HG03439 (cell line): ENCODE measurements at regions not wholly inside any gene's neighbourhood (a gene's known extent, or its start where the extent isn't known, plus 50 kb on each side); places are given as distances from the start of the nearest gene placed in this dataset.

Experiments
- ATAC-seq: cut with Tn5 transposase; IDR thresholded peaks from one replicate; pipeline ENCODE4 v1.9.1; 2021; ENCODE audit warnings: mild to moderate bottlenecking, moderate library complexity; ENCODE audit not compliant: unreplicated experiment

DNA sequence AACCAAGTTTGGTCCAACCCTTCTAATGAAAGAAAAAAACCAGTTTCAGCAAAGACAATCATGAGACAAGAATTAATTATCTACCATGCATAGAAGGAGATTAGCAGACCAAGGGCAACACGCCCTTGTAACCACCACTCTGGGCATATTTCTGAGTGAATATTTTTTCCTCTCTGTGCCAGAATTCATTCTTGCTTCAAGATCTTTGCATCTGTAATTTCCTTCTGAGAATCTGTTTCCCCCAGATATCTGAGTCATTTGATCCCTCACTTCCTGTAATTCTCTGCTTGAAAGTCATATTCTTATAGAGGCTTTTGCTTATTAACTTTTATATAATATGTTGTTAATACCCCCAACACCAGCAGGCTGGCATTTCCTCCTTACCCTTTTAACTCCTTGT is 243.7 kb downstream of the SLC16A7 start:
- no peak for ATAC-seq

DNA sequence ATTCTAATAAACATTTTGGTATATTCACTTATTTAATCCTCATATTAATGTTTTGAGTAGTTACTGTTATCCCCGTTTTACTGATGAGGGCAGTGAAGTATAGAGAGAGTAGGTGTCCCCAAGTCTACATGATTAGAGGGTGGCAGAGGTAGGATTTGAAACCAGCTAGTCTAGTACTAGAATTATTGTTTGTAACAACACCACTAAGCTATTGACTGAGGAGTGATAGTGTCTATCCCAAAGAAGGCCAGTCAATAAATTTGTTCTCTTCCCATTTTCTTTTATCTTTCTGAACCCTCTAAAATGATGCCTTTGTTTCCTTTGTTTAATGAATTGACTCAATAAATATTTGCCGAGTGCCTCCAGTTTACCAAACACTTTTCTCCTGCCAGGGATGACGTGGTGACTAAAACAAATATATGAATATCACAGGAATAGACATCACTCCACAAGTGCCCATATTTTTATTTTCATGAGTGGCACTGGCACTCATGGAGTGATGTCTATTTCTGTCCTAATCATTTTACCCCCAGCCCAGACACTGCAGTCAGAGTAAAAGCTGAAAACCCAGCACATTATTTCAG is 247.5 kb downstream of the SLC16A7 start:
- ATAC-seq: no peak

DNA sequence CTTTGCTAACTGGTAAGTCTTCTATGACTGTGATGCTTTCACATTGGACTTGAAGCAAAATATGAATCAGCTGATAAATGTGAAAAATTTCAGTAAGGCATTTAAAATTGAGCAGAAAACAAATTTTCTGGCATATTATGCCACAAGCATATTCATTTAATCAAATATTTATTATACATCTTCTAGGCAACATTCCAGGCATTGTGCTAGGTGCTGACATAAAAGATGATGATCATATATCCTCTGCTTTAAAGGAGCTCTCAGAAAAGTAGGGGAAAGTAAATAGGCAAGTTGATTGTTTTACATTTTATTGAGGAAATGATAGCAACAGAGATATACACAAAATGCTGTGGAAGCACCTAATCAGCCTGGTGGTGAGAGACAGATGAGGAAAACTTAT is 248.9 kb downstream of the SLC16A7 start:
- ATAC-seq: no peak

DNA sequence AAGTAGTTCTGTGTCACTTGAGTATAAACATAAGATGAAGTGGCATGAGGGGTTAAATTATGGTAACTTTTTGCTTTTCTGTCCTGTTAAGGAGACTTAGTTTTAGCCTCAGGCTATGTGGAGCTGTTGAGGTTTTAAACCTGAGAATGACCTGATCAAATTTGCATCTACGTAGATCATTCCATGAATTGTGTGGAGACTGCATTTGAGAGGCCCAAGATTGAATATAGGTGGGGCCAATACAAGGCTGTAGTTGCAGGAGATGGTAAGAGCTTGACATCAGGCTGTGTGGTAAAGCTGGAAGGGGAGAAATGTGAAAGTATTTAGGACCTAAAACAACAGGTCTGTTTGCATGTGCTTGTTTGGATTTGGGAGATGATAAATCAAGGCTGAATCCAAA is 249.5 kb downstream of the SLC16A7 start:
- no peak for ATAC-seq

DNA sequence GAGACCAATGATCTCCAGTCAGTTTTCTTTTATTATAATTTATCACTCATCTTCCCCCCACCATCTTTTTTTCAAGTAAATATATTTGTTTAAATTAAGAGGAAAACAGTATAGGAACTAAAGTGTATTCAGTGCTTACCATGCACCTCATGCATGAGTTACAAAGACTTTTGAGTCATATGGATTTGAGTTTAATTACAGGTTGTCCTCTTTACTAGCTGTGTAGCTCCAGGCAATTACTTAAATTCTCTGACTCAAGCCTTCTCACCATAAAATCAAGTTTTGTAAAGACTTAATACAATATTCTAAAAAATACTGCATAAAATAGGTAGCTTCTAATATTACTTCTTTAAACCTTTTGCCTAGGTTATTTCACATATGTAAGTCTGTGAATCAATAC is 251.3 kb downstream of the SLC16A7 start:
- ATAC-seq: no peak

DNA sequence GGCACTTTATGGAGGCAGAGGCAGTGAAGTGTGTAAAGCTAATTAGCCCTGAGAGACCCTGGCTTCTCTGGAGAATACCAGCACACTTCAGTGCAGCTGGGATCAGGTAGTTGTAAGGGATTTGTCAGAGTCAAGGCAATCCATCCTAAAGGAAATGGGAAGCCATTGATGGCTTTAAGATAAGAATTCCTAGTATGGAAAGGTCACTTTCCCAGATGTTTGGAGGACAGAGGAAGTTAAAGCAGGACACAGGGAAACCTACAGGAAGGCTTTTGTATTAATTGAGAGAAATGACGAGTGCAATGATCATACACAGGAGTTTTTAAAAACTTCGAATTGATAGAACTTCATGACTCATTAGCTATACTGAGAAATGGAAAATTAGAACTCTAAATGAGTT is 254.4 kb downstream of the SLC16A7 start:
- ATAC-seq: no peak

DNA sequence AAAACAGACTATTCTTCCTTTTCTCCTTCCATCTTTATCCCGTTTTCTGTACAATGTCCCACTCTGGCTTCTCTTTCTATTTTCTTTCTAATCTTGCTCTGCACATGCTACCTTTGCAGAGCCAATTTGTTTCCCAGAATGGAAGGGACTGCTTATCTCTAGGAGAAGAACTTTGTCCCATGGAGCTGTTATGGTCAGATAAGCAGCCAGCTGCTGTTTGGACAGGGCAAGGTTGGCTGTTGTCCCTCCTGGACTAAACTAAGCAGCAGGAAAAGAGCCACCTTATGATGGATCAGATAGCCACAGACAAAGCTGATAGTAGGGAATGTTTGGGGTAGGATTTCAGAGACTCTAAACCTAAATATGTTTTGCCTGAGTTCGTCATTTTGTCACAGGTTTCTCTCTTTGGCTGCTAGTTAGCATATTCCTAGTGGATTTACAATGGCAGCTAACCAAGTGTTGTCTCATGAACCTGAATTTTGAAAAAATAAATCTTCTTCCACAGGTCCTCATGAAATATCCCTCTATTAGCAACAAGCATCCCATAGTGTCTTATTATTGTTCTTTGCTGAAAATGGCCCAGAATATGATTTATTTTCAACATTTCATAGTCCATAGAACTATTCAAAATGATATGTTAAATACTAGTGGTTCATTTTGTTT is 262.8 kb downstream of the SLC16A7 start:
- no peak for ATAC-seq

DNA sequence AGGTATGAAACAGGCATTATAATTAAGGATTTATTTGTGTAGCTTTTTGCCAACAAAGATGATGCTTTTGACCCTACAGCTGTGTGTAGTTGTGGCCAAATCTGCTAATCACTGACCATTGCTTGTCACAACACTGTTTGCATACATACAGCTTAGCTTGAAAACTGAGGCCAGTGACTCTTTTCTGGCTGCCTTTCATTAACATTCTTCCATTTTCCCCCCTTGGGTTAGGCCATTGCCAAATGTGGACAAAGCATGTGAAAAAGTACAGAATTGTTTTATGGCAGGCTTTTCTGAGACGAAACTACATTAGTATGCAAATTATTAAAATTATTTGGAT is 263.3 kb downstream of the SLC16A7 start:
- no peak for ATAC-seq

DNA sequence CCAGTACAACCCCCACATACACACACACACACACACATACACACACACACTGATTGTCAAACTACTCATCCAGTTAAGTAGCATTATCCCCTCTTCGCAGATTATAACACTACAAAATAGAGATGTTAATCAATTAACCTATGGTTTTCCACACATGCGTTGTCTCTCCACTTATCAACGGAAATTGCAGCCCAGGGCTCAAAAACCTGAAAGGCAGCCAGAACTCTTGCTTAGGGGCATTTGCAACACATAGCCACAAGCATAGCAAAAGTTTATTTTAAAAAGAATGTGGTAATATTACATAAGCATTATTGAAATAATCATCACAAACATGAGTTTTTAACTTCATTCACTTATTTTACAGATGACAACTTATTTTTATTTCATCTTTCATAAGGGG is 265.8 kb downstream of the SLC16A7 start:
- ATAC-seq: no peak

DNA sequence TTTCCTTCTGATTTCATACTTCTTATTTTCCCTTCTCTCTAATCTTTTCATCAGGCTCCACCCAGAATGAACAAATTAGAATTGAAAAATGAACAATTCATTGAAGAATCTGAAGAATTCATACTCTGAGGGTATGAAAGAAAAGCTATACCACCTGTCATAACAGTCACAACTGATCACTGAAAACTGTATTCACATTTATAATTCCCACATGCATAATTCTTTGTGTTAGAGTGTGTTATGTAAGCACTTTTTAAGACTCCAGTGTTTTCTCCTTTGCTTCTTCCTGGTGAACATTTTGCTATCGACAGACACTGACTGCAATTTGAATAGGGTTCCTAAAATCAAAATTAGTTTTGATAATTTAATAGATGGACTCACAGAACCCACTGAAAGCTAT is 271.2 kb downstream of the SLC16A7 start:
- ATAC-seq: no peak

DNA sequence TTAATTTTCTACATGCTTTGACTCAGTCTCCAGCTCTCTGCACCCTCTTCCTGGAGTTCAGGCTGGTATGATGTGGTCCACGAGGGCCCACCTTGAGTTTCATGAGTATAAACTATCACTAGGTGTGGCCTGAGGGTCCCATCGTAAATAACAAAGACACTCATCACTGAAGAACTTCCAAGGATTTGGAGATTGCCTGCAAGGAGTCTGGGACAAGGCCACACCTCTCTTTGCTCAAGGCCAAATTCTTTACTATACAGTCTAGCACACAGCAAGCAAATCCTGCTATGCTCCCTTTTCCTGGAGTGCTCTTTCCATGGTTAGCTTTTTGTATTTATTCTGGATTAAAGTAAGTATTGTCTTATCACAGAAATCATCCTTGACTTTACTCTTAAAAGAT is 271.9 kb downstream of the SLC16A7 start:
- ATAC-seq: no peak

DNA sequence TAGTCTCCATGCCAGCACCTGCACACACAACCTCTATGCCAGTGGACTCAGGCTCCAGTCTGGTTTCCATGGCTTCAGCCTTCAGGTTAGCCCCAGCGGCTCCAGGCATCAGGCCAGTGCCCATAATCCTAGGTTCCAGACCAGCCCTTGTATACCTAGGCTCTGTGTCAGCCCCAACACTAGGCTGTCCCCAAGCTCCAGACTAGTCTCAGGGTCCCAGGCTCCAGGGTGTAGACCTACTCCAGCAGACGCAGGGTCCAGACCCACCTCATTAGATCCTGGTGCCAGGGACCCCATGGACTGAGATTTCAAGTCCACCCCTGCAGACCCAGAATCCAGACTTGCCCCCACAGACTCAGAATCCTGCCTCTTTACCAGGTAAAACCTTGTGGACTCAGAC is 275.9 kb downstream of the SLC16A7 start:
- ATAC-seq: no peak

DNA sequence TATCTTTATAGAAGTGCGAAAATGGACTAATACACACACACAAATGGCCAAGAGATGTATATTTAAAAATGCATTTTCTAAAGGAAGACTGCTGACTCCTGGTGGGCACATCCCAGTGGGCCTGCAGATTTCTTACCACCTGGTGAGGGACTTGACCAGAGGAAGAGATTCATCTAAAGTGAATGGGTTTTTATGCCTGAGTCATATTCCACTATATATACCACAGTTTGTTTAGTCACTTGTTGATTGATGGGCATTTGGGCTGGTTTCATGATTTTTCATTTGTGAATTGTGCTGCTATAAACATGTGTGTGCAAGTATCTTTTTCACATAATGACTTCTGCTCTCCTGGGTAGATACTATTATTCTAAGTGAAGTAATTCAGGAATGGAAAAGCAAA is 277.3 kb downstream of the SLC16A7 start:
- ATAC-seq: no peak

DNA sequence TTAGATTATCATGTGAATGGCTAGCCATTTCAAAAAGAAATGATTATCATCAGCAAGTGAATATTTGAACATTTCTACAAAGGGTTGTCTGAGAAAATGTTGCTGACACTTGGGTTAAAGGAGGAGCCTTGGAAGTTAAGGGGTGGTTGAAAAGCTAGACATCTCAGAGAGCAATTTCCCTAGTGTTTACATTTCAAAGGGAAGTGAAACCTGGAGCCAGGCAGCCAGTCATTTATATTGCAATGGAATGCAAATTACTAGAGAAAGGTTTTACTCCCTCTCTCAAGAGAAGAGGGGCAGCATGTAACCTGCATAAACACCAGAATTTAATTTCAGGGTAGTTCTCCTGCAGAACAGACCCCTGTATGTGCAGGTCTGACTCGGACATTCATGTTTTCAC is 279.0 kb downstream of the SLC16A7 start:
- ATAC-seq: no peak

DNA sequence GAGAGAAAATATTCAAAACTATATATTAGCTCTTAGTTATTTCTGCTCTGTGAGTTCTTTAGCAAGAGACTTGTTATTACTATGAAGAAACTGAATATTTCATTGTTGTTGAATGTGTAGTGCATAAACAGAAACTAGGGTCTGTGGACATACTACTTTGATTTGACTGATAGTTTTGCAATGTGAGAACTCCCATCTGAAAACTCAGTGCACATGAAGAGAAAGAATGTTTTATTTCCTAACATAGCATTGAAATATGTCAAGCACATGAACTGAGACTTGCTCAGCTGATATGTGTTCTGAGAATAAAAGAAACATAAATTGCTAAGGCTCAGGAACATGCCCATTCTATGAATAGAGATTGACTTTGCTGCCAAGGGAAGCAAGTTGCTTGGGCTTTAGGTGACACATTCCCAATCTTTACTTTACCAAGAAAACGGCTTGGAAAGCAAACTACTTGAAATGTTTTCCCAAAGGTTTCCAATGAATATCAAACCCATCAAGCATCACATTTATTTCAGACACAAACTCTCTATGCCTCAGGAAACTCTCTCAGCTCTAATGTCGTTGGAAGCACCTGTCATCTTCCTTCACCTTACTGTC is 290.4 kb downstream of the SLC16A7 start:
- no peak for ATAC-seq

DNA sequence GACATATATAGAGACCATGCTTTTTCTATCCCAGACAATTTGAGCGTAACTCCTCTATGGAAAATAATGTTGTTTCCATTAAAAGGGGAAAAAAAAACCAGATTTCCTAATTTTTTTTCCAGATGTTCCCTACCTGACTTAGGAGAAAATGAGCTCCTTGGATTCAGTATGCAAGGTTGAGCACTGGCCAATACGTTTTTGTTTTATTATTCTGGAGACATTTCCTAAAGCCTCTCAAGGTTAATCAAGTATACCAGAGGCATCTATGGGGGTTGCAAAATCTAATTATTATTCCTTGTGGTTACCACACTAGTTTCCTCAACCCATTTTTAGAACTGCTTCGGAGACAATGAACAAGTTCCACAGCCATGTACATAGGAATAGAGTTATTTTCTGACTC is 291.3 kb downstream of the SLC16A7 start:
- ATAC-seq: no peak

DNA sequence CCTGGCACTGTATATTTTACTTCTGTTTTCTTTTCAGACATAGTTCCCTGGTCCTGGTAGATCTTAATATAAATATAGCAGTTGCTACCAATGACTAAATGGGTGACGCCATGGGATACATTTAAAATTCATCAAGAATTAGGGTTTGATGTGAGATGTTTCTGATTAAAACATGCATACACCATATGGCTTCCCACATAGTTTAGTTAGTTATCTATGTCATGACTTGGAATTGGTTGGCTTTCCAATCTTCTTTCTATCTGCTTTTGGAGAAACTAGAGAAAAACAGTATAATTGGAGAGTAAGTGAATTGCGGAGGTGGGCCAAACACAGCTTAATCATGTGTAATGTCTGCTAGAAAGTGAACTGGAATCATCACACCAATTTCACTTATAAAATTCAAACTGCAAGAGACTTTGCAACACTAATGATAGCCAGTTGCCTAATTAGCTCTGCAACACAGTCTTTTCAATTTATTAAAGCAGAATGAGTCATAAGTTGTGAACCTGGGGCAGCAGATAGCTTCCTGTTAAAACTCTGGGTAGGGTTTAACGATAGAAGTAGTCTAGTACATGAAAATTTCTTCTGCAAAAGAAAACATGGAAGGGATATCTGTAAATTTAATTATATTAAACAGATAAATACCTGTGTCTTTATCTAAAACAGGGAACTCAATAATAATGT is 295.2 kb downstream of the SLC16A7 start:
- ATAC-seq: no peak

DNA sequence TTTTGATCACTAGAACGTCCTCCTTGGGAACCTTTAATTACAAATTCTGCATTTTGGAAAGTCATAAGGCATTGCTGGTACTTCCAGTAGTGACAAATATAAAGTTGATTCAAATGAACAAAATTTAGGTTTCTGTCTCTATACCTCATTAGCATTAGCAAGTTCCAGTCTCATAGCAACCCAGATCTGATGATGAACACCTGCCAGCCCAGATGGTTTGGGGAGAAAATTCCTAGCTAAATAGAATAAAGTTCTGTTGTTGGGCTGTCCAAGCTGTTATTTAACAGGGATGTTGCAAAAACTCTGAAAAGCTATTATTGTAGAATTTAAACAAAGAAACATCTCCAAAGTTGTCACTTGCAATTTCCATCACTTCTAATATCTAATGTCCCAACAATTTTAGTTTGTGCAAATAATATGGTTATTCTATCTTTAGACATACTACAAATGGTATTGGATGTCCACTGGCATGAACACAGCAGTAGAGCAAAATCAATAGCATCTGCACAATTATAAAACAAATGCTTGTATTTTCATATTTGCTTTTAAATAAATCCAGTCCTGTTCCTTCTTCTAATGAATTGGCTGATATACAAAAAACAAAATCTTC is 299.4 kb downstream of the SLC16A7 start:
- no peak for ATAC-seq

DNA sequence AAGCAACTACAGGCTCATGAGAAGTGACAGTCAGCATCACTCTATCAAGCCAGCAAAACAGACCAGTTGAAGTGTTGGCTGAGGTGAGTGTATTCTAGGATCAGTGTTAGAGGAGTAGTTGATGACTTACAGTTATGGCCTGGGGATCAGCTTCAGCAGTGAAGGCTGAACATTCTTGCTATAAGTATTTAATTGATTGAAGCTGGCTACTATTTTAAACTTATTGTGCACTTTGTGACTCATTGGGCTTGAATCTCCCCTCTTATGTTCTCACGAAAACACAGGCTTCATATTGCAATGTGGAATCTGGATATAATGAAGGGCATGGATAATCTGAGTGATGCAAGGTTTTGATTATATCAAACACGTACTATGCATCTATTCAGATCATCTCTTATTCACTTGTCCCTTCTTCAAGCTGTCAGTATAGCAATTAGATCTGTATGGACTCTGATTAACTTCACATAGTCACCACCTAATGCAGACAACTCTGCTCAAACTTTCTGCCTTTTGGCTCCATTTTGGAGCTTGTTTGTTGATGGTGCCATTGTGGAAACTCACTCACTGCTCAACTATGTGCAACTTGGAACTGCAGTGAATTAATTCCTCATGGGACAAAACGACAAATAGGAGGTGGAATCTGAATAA is 309.2 kb downstream of the SLC16A7 start:
- ATAC-seq: no peak

DNA sequence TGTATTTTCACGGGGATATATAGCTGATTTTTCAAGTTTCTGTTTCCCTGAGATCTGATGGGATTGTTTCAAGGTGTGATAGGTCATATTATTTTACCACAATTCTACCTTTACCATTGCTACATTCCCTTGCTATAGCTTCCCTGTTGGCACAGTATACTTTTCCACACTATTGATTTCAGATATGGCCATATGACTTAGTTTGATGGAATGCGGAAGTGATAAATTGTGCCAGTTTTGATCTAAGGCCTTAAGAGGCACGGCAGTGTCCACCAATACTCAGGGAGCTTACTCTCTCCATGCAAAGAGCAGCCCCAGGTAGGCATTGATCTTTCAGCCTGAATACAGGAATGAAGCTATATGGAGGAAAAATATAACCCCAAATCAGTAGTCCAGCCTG is 315.7 kb downstream of the SLC16A7 start:
- no peak for ATAC-seq

DNA sequence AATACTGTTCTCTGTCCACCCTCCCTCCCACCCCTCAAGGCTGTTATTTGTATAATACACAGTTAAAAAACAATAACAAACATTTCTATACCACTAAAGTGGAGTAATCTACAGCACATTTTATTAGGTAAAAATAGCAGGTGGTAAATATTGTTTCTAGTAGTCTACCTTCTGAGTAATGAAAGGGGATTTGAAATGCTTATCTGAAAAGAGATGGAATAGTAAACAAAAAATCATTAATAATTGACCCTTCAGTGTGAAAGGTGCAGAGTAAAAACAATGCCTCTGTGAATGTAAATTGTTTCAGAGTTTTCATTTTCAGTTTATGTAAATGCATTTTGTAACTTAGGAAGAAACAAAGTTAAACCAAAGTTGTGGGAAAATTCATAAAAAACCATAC is 321.2 kb downstream of the SLC16A7 start:
- ATAC-seq: no peak
